ENCODE measurements at regions not wholly inside any gene's neighbourhood (a gene's known extent, or its start where the extent isn't known, plus 50 kb on each side); places are given as distances from the start of the nearest gene placed in this dataset.

DNA sequence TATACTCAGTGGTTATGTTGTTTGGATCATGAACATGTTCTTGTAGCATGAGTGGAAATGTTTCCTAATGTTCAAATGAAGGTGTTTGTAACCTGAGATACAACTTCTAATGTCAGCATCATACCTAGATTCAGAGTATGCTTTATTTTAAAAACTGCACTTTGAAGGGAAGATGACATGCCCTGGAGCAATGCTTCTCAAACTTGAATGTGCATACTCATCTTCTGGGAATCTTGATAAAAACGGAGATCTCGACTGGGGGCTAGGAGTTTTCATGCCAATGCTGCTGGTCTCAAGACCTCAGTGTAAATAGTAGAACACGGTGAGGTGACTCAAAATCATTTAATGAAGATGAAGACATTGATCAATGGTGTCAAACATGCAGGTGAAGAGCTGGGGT, 440.0 kb upstream of the NOX3 start:
- no peak for TF ChIP-seq JUNB (IDR thresholded peaks at IDR 0.05; ENCODE audit: unreplicated experiment)
- TF ChIP-seq, protein P1, sequence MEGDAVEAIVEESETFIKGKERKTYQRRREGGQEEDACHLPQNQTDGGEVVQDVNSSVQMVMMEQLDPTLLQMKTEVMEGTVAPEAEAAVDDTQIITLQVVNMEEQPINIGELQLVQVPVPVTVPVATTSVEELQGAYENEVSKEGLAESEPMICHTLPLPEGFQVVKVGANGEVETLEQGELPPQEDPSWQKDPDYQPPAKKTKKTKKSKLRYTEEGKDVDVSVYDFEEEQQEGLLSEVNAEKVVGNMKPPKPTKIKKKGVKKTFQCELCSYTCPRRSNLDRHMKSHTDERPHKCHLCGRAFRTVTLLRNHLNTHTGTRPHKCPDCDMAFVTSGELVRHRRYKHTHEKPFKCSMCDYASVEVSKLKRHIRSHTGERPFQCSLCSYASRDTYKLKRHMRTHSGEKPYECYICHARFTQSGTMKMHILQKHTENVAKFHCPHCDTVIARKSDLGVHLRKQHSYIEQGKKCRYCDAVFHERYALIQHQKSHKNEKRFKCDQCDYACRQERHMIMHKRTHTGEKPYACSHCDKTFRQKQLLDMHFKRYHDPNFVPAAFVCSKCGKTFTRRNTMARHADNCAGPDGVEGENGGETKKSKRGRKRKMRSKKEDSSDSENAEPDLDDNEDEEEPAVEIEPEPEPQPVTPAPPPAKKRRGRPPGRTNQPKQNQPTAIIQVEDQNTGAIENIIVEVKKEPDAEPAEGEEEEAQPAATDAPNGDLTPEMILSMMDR (conservative IDR thresholded peaks at IDR 0.05; ENCODE audit: low read depth in 2 of 2) = no peak
- no peak for TF ChIP-seq EZH2 (IDR thresholded peaks at IDR 0.05; ENCODE audit: low read depth, unreplicated experiment)

Measured in GM23338 (cell line).